ENCODE measurements at regions not wholly inside any gene's neighbourhood (a gene's known extent, or its start where the extent isn't known, plus 50 kb on each side); places are given as distances from the start of the nearest gene placed in this dataset.

DNA sequence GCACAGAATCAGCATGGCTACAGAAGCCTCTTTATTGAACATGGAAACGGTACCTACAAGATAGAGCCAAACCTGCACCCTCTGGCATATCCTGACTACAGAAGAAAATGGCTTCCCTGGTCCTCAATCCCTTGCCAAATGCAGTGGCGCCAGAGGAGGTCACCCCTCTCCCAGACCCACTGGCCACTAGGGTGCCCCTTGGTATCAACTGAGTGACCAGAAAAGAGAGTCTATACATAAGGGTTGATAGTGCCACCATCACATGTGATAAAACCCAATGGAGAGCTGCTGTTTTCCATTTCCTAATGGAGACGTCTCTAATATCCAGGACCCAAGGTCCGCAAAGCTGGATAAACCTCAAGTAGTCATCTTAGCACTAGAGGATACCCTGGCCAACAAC, 52.7 kb upstream of the ALK start:
- DNase-seq (ENCODE audit: insufficient read length, low spot score) = no peak
- no peak for TF ChIP-seq POLR2A (IDR thresholded peaks at IDR 0.05; ENCODE audit: low read depth, low read length)
- FAIRE-seq = no peak

DNA sequence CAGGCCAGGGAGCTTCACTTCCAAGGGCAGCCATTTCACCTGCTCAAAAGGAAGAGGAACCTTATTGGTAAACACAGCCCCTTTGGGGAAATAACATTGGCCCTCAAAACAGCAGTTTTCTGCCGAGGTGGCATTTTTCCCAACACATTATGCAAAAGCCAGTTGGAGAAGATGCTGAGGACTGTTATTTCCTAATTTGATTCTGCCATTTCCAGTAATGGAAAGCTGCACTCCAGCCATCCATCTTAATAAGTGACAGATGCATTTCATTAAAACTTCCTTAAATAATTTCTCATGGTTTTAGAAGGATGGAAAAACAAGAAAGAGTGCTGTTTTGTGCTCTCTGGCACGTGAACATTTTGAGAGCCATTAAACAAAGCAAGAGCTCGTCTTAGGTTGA, 55.9 kb upstream of the ALK start:
- TF ChIP-seq POLR2A (IDR thresholded peaks at IDR 0.05; ENCODE audit: low read depth, low read length) = no peak
- FAIRE-seq = no peak
- DNase-seq (ENCODE audit: insufficient read length, low spot score) = no peak

DNA sequence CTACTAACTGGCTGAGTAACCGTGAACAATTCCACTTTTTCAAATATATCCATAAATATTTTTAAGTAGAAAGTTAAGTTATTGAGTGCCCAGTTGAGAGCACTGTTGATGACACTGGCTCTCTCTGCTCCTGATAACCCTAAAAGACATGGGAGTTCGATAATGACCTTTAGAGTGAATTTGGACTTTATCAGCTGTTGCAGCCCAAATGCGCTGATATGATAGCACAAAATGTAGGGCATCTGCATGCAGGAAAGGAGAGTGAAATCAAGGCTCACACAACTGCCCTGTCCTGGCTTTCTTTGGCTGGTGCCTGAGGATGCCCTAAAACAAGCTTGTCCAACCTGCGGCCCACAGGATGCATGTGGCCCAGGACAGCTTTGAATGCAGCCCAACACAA, 60.0 kb upstream of the ALK start:
- FAIRE-seq (no peak), DNase-seq (ENCODE audit: insufficient read length, low spot score) (no peak)
- TF ChIP-seq POLR2A (IDR thresholded peaks at IDR 0.05; ENCODE audit: low read depth, low read length) = no peak

DNA sequence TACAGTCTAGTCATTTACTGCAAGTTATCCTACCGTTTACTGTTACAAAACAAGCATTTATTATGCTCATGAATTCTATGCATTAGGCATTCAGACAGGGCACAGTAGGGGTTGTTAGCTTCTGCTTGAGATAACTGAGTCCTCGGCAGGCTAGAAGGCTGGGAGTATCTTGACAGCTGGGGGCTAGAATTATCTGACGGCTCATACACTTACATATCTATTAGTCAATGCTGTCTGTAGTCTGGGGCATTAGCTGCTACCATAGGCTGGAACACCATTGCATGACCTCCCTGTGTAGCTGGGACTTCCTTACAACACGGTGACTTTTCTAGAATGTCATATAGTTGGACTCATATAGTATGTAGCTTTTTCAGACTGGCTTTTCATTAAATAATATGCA, 61.9 kb upstream of the ALK start:
- no peak for TF ChIP-seq POLR2A (IDR thresholded peaks at IDR 0.05; ENCODE audit: low read depth, low read length)
- no peak for FAIRE-seq

DNA sequence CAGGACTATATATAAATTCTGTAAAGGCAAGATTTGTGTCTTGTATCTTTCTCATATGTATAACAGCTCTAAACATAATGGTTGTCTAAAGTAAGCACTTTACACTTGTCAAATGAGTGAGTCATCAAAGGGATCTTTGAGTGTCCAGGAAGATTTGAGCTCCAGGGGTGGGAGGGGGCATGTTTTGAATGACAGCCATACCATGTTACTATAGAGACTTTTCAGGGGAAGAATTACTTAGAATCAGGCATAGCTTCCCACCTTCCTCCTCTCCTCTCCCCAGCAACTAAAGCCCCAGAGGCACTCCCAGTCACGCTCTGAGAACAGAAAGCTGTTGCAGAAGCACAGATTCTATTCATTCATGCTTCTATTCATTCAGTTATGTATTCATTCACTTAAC, 65.8 kb upstream of the ALK start:
- DNase-seq (ENCODE audit: insufficient read length, low spot score) = no peak
- no peak for TF ChIP-seq POLR2A (IDR thresholded peaks at IDR 0.05; ENCODE audit: low read depth, low read length)
- FAIRE-seq = no peak

More for the DNA sequence above, 61.9 kb upstream of the ALK start:
- DNase-seq (ENCODE audit: insufficient read length, low spot score) = no peak

DNA sequence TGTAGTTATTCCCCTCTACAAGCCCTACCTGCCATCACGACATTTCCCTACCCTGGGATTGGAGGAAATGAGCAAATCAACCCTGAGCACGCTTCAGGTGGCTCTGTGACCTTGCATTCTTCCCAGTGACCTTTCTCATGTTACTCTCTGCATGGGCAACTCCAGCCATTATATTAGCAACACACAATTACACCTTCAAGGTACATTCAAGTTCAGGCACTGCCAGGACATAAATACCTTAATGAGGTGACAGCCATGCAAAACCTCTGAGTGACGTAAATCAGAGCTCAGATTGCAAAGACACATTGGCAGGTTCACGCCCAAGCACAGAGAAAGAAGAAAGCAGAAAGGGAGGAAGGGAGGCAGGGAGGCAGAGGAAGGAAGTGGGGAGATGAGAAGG, 68.7 kb upstream of the ALK start:
- TF ChIP-seq POLR2A (IDR thresholded peaks at IDR 0.05; ENCODE audit: low read depth, low read length) = no peak
- FAIRE-seq (no peak), DNase-seq (ENCODE audit: insufficient read length, low spot score) (no peak)

DNA sequence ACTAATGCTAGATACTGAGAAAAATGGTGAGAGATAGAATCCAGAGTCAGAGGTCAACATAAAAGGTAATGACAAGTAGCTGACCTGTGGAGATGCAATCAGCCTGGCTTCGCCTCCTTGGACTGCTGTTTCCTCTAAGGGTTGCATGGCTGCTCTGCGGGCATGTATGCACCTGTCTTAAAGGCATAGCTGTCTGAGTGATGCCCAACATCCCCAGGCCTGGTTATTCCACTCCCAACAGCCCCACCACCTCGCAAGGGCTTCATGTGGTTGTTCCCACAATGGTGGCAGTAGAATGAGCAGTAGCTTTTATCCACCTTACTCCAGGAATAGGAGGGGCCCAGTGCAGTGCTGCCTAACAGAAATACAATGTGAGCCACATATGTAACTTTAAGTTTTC, 69.7 kb upstream of the ALK start:
- TF ChIP-seq POLR2A (IDR thresholded peaks at IDR 0.05; ENCODE audit: low read depth, low read length) = no peak
- no peak for FAIRE-seq
- DNase-seq (ENCODE audit: insufficient read length, low spot score) = no peak

DNA sequence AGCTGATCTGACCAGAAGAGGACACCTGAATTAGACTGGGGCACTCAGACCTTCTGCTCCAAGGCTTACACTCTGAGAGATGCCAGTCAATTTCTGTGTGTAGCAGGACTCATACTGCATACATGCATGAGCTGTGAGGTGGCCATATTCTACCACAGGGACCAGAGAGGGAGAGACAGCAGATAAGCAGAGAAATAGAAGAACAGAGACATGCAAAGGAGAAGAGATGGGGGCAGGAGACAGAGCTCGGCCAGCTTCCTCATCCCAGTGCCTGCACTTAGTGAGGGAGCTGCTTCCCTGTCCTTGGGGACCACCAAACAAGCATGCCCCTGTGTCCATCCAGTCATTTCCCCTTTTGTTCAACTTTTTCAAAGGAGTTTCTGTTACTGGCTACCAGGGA, 73.9 kb upstream of the ALK start:
- FAIRE-seq (no peak), DNase-seq (ENCODE audit: insufficient read length, low spot score) (no peak)
- no peak for TF ChIP-seq POLR2A (IDR thresholded peaks at IDR 0.05; ENCODE audit: low read depth, low read length)

DNA sequence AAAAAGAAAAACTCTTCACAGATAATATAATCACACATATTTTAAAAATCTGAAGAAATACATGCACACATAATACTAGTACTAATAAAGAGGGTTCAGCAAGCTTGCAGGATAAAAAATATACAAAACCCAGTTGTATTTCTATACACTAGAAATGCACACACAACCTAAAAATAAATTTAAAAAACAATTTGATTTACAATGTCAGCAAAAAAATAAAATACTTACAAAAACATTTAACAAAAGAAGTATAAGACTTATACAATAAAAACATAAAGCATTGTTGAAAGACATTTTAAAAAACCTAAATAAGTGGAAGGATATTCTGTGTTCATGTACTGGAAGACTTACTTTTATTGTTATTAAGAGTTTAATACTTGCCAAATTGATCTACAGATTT, 81.7 kb upstream of the ALK start:
- FAIRE-seq (no peak), DNase-seq (ENCODE audit: insufficient read length, low spot score) (no peak)
- no peak for TF ChIP-seq POLR2A (IDR thresholded peaks at IDR 0.05; ENCODE audit: low read depth, low read length)

DNA sequence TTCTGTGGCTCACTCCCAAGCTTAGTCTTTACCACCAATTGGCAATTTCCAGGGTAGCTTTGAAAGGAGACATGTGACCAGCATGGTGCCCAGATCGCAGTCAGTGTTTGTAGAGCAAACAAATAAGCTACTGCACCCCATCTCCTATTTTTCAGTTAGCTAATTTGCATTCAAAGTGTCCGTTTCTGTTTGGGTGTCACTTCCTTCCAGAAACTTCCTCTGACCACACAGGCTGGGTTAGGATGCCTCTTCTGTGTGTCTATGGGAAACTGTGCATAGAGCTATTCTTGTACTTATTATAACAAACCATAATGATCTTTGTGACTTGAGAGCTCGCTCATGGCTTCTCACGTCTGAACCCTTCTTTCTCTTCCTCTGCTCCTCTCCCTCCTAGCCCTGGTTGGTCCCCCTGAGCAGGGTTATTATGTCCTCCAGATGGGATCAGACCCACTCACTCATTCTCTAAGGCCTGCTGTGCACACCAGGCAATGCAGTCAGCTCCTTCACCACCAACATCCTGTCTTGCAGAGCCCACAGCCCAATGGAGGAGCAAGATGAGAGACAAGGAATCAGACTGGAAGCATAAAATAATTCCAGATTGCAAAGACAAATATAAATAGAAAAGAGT, 101.2 kb upstream of the ALK start:
- TF ChIP-seq POLR2A (IDR thresholded peaks at IDR 0.05; ENCODE audit: low read depth, low read length) = no peak
- DNase-seq (ENCODE audit: insufficient read length, low spot score) (no peak), FAIRE-seq (no peak)

DNA sequence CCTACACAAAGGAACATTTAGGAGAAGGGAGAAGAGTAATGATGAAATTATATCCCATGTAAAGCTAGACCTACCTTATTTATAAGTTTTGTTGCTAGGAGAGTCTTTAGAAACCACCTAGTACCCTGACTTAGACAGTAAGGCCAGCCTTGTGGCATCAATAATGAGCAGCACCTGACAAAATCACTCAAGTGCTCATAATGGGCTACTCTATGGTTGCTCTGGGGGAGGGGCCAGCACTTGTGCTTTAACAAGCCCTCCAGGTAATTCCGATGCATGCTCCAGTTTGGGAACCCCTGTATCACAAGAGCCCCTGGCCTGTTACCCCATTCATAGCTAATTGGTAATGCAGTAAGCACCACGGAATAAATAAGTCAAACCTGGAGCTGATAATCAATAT, 102.9 kb upstream of the ALK start:
- DNase-seq (ENCODE audit: insufficient read length, low spot score) = no peak
- FAIRE-seq = no peak
- TF ChIP-seq POLR2A (IDR thresholded peaks at IDR 0.05; ENCODE audit: low read depth, low read length) = no peak

DNA sequence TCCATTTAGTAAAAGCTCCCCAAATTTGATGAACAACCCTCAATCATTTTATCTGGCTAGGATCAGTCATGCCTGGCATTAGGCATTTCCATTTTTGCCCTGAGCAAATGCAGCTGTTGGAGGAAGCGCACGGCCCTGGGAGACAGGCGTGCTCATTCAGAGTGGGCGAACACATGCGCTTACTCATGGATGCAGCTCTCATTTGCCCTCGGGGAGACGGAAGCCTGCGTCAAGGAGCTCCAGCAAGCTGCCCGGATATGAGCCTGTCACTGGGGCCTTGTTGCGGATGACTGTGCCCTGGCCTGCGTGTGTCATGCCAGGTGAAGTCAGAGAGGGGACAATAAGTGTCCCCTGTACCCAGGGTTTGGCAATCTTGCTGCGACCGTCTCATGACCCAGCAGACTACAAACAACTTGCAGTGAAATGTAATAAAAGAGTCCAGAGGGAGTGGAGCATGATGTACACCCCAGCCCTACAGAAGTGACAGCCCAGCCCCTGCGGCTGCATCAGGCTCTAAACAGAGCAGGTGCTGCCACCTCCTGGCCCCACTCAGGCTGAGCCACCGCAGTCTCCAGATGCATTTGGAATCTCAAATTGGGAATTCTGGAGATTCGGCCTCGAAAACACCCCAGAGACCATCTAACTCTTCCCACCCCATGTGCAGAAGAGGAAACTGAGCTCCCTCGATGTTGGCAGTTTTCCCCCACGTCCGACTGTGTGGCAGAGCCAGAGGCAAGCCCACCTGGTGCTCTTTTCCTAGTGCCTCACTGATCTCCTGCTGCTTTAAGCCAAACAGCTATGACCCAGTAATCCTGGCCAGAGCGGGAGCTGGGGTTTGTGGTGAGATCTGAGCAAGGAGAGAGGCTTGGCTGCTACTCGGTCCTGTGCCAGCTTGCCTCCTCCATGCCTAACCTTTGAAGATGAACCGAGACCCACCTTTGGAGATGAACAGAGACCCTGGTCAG, 105.0 kb upstream of the ALK start:
- peak; percentile 50 for DNase-seq (ENCODE audit: insufficient read length, low spot score)
- no peak for FAIRE-seq

DNA sequence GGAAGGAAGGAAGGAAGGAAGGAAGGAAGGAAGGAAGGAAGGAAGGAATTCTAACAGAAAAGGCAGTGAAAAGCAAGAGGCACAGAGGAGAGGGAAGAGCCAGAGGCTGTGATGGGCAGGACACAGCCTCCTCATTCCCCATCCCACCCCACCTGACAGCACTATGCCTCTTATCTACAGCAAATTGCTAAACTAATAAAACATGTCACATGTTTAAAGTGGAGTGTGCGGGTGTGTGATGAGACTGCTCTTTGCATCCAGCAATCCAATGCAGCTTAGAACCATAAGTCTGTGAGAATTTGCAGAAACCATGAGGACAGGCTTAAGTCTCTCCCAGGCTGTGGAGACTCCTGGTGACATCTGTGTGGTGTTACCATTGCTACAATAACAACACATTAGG, 108.4 kb upstream of the ALK start:
- TF ChIP-seq POLR2A (IDR thresholded peaks at IDR 0.05; ENCODE audit: low read depth, low read length) = no peak
- FAIRE-seq (no peak), DNase-seq (ENCODE audit: insufficient read length, low spot score) (no peak)

More for the DNA sequence above, 105.0 kb upstream of the ALK start:
- no peak for TF ChIP-seq POLR2A (IDR thresholded peaks at IDR 0.05; ENCODE audit: low read depth, low read length)

DNA sequence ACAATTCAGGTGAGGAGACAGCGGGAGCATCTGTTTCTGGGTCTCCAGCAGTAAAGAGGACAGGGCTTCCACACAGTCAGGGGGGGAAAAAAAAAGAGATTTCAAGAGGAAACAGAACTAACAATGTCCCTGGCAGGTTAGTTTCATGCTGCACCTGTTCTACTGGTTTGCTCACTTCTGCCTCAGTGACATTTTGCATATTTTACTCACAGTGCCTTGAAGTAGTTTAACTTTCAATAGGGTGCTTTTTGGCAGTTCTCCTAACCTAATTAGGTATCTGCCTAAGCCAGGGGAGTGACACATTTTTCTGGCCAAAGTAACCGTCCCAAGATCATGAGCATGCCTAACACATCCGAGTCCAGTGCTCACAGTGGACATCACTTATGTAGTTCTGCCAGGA, 109.0 kb upstream of the ALK start:
- no peak for FAIRE-seq
- no peak for TF ChIP-seq POLR2A (IDR thresholded peaks at IDR 0.05; ENCODE audit: low read depth, low read length)
- no peak for DNase-seq (ENCODE audit: insufficient read length, low spot score)

DNA sequence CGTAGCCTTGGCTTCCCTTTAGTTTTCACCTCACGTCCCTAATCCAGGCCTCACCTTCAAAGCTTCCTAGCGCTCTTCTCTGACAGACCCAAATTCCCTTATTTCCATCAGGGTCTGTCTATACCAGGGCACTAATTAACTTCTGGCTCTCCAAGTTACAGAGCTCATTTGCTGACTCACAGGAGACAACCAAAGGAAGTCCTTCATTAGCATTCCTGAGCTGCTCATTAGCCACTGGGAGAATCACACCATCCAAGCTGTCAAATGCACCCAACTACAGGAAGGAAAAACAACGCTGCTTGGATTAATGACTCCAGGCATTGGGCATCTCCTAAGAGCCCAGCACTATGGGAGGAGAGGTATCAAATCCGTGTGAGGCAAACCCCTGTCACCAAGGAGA, 109.8 kb upstream of the ALK start:
- FAIRE-seq (no peak), DNase-seq (ENCODE audit: insufficient read length, low spot score) (no peak)
- TF ChIP-seq POLR2A (IDR thresholded peaks at IDR 0.05; ENCODE audit: low read depth, low read length) = no peak

All from H54 (cell line).